HFFc6 (cell line): ENCODE measurements at regions not wholly inside any gene's neighbourhood (a gene's known extent, or its start where the extent isn't known, plus 50 kb on each side); places are given as distances from the start of the nearest gene placed in this dataset.

ENCODE experiments used
- DNase-seq: peaks from one replicate; pipeline ENCODE4 v3.0.0-alpha.2; 2018
- H3K27ac Mint-ChIP-seq: 2 replicates; pipeline ENCODE4 v1.8.0; 2020; ENCODE audit warnings: mild to moderate bottlenecking, mixed read lengths
- H3K27me3 Mint-ChIP-seq: 2 replicates; pipeline ENCODE4 v1.8.0; 2021; ENCODE audit warnings: mild to moderate bottlenecking, moderate library complexity, mixed read lengths; ENCODE audit not compliant: insufficient read depth
- H3K36me3 Mint-ChIP-seq: 2 replicates; pipeline ENCODE4 v1.8.0; 2021; ENCODE audit warnings: low read depth, mixed read lengths
- H3K4me1 Mint-ChIP-seq: 2 replicates; pipeline ENCODE4 v1.8.0; 2020; ENCODE audit warnings: low read depth, mixed read lengths
- H3K4me3 Mint-ChIP-seq: 2 replicates; pipeline ENCODE4 v1.8.0; 2020; ENCODE audit warnings: mild to moderate bottlenecking, moderate library complexity, mixed read lengths
- H3K9me3 Mint-ChIP-seq: 2 replicates; pipeline ENCODE4 v1.8.0; 2020; ENCODE audit warnings: mild to moderate bottlenecking, mixed read lengths
- CTCF ChIP-seq: fragments of 200-600 bp; sonication (generic); IDR thresholded peaks from 2 replicates; pipeline ENCODE4 v1.5.0; 2021; ENCODE audit warnings: antibody characterized with exemption, mild to moderate bottlenecking

GRCh38 chr12:89064780-89065179 is 287.5 kb downstream of the DUSP6 start:
- TF ChIP-seq CTCF: no peak
- Mint-ChIP-seq H3K9me3 (no peaks in the 10 kb centered on the region), H3K4me3 (no peak overlapping the region), H3K36me3 (no peaks in the 10 kb centered on the region; the same call in 1 of the 2 replicates), H3K27me3 (no peaks in the 10 kb centered on the region), H3K4me1 (peaks cover 70% of the 10 kb centered on the region), H3K27ac (peak overlapping the region; percentile 61)
- peak; percentile 90 for DNase-seq

DNA sequence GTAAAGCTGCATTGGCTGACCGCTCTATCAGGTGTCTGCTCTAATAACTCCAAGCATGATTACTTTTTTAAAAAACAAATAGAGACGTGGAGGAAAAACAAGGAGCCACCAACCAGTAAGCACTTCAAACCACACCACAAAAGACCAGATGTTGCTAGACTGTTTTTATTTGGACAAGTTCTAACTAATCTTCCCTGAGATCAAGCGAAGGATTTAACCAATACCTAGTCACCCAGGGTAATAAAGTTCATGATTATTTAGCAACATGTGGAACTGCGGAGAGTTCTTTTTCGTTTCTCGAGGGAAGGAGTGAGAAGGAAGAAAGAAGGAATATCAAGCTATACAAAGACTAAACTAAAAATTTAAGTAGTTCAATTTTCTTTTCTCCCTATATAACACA is 288.1 kb downstream of the DUSP6 start:
- DNase-seq: no peak
- peaks cover 70% of the 10 kb centered on the region for H3K4me1 Mint-ChIP-seq

GRCh38 chr12:89062996-89063395 is 289.3 kb downstream of the DUSP6 start:
- no peak overlapping the region for H3K4me3 Mint-ChIP-seq
- no peak overlapping the region for H3K27ac Mint-ChIP-seq
- no peaks in the 10 kb centered on the region for H3K9me3 Mint-ChIP-seq
- H3K27me3 Mint-ChIP-seq: no peaks in the 10 kb centered on the region; the same call in 1 of the 2 replicates
- no peaks in the 10 kb centered on the region; the same call in 1 of the 2 replicates for H3K36me3 Mint-ChIP-seq
- DNase-seq: no peak
- peaks cover 64% of the 10 kb centered on the region for H3K4me1 Mint-ChIP-seq
- TF ChIP-seq CTCF: no peak

More for the DNA sequence above, 288.1 kb downstream of the DUSP6 start:
- TF ChIP-seq CTCF: no peak
- Mint-ChIP-seq H3K36me3 (no peaks in the 10 kb centered on the region; the same call in 1 of the 2 replicates), H3K4me3 (no peak overlapping the region), H3K9me3 (no peaks in the 10 kb centered on the region), H3K27ac (peak overlapping the region; percentile 25; the same call in 1 of the 2 replicates), H3K27me3 (no peaks in the 10 kb centered on the region)

DNA sequence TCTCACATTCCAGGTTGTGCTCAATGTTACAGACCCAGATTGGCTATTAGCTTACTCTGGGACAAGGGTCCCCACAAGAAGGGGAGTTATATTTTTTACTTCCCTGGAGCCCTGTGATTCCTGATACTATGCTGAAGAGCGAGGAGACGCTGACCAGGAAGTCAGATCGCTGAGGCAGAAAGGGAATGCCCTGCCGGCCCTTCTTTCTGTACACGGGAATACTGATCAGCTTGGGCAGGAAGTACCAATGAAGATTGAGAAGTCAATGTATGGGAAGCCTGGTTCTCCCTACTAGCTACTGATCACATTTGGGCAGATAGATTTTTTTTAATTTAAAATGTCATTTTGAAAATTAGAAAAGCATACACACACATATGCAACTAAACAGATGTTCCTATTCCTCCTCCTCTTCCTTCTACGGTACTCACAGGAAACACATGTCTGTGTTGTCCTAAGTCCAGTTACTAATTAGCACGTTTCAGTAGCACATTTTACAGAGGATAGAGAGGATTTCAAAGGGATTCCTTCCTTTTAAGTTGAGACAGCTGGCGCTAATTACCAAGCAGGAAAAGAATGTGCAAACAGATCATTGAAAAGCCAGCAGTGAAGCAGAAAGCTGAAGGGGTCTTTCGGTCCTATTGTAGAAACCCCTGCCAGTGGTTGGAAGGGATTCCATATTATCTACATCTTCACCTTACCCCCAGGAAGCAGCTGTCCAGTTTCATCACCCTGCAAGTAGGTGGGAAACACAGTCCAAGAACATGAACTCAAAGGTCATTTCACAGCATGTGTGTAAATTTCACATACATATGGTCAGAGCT is 292.4 kb downstream of the DUSP6 start:
- Mint-ChIP-seq H3K27me3 (no peaks in the 10 kb centered on the region; the same call in 1 of the 2 replicates), H3K4me3 (no peak overlapping the region), H3K4me1 (peaks cover 34% of the 10 kb centered on the region), H3K27ac (no peak overlapping the region), H3K9me3 (no peaks in the 10 kb centered on the region), H3K36me3 (no peaks in the 10 kb centered on the region)
- DNase-seq: no peak
- TF ChIP-seq CTCF: no peak

- no peak overlapping the region for H3K27ac Mint-ChIP-seq
- H3K4me1 Mint-ChIP-seq: peaks cover 25% of the 10 kb centered on the region
- TF ChIP-seq CTCF: no peak
- H3K27me3 Mint-ChIP-seq: no peaks in the 10 kb centered on the region; the same call in 1 of the 2 replicates
- no peaks in the 10 kb centered on the region for H3K36me3 Mint-ChIP-seq
- no peak overlapping the region for H3K4me3 Mint-ChIP-seq
- DNase-seq: no peak
- H3K9me3 Mint-ChIP-seq: no peaks in the 10 kb centered on the region
These were observed 293.2 kb downstream of the DUSP6 start for GRCh38 chr12:89059056-89059455.
